HT-29 (cell line): ENCODE measurements at regions not wholly inside any gene's neighbourhood (a gene's known extent, or its start where the extent isn't known, plus 50 kb on each side); places are given as distances from the start of the nearest gene placed in this dataset.
"Not testable (repeated sequence)": the region's sequence is repeated elsewhere in the genome, so short reads cannot be mapped to it uniquely, and the experiment has no call there.

Experiments
- DNase-seq: peaks from one replicate; pipeline ENCODE4 v3.0.0-alpha.2; 2015; ENCODE audit warnings: low spot score

DNA sequence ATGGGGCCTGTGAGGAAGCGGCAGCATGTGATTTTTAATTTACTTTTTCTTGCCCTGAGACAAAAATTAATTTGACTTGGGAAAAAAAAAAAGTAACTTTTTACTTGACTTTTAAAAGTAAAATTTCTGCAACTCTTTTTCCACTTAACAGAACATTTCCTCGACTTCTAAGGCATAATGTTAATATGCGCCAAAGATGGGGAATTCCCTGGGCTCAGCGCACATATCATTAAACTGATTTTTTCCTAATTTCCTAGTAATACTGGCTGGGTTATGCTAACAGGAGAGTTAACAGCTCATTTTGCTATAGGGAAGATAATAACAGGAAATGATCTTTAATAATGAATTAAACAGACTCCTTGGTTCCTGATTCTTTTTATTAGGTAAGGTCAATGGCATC lies 120.6 kb upstream of the CDH5 start:
- DNase-seq = no peak

DNA sequence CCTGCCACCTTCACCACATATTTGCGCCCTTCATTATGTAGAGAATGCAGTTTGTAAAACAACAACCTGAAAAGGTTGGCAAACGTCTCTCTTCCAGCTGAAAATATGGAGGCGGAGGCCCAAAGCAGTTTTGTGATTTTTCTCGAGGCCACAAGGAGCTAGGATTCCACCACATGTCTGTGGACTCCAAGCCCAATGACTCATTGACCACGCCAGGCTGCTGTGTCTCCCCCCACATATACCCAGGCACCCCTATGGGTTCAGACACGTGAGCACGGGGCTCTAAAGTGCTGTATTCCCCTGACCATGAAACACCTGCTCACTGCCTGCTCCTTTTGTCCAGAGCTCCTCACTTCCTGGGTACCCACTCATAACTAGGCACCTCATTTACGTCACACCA lies 121.4 kb upstream of the CDH5 start:
- DNase-seq = no peak

DNA sequence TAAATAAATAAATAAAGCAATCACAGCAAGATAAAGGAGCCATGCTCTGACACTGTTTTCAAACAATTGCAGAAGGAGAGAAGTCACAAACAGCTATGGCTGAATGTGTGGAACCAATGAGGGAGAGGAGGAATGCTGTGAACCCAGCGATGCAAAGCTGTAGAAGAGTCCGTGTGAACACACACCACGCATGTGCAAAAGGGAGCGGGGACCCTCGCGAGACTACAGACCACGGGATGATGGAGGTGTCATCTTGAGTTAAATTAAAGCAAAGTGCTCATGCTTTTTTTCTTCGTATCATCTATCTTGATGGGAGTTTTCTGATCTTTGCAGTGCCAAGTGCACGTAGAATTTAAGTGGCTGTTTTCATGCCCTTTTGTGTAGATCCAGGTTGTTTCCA lies 123.8 kb upstream of the CDH5 start:
- no peak for DNase-seq

DNA sequence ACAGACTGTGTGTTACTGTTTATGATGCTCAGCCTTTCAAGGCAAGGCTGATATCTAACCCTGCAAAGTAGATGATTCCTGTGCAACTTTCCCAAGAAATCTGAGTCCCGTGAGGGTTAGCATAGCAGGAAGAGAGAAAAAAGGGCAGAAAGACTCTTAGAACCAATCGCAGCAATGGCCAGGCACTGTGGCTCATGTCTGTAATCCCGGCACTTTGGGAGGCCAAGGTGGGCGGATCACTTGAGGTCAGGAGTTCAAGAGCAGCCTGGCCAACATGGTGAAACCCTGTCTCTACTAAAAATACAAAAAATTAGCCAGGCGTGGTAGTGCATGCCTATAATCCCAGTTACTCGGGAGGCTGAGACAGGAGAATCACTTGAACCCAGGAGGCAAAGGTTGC lies 124.3 kb upstream of the CDH5 start:
- DNase-seq = not testable (repeated sequence)

DNA sequence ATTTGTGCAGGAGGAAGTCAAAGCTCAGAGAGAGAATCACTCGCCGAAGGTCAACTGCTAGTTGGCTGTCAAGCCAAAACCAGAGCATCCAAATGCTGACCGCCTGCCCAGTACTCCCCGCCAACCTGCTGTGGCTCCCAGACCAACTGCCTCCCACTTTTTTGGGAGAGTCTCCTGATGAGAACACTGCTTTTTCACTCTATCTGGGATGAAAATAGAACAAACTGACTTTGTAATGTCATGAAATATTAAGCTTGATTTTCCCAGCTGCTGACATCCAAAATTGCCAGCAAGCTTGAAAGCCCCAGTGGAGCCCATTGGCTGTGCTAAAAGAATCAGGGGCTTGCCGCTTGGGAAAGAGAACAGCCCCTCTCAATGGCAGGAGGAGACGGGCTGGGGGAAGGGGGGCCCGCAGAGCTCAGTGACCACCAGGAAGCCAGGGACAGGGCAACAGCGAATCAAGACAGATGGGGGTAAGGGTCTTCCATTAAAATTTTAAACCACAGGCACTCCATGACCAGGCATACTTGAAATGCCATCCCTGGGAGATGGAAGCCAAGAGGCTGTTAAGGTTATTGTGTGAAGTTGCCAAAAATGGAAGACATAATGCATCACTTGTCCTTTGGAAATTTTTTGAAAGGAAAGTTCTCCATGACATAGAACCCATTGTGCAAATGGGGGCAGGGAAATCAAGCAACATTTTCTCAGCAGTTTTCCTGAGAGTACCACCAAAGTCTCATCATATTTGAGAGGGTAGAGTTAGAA lies 125.7 kb upstream of the CDH5 start:
- DNase-seq = no peak

DNA sequence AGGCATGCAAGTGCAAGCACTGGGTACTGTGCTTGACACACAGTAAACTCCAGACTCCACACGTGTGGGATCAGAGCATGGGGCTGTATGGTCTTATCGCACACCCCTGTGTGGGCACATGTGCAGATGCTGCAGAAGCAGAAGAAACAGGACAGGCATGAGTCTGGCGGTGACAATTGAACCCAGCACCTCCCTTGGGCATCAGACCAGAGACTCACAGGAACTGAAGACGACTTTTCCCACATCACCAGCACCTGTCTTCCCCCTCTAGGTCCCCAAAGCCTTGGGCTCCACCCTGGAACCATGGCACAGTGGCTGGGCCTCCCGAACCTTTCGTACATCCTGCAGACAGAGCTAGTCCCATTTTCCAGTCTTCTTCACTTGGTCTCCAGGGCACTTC lies 126.4 kb upstream of the CDH5 start:
- DNase-seq = no peak

DNA sequence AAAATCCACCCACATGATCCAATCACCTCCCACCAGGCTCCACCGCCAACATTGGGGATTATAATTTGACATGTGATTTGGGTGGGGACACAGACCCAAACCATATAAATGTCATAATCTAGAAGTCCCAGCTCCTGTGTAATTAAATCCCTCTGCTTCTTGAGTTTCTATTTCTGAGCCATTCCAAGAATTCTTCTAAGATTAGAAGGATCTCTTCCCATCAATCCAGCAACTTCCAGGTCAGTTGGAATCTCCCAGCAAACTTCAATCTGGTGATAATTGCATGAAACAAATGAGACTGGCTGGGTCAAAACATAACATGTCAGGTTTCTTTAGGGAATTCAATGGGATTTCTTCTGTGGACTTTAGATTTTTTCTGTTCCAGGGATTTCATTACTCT lies 127.8 kb upstream of the CDH5 start:
- DNase-seq = no peak

DNA sequence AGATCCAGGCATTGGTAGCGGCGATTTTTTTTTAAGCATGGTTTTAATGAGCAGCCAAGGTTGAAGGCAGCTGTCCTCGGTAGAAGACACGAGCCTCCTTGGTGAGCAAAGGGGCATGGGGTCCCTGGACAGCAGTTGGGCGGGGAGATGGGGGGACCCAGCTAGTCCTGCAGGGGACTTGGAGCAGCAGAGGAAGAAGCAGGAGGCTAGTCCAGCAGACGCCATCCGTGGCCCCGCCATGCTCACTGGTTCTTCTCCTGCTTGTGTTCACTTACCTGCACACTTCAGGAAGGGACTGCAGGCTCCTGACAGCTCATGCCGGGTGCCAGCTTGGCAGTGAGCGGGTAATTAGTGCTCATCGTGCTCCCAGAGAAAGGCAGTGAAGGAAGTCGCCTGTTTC lies 130.2 kb upstream of the CDH5 start:
- no peak for DNase-seq

DNA sequence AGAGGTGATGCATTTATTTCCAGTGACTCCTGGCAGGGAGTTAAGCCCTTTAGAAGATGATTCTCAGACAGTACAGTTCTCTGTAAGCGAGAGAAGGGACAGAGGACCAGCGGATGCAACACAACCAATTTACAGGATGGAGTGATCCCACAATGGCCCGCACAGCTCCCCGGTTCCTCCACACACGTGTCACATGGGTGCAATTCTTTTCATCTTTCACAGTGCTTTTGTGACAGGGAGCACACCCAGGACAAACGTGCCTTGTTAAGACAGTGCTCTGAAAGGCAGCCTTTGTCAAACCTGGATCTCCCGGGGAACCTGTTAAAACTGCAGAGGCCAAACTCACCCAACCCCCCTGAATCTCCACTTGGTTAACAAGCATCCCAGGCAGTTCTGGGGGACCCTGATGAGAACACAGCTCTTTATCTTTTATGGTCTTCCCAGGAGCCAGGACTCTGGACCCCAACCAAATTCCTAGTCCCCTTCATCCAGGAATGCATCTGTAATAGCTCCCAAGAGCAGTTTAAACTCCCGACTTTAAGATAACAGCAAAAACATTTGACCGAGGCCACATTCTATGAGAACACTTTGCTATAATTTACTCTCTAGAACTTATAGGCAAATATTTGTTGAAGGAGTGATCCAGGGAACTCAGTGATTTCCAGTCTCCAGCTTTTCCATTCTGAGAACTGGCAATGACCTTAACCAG lies 134.9 kb upstream of the CDH5 start:
- no peak for DNase-seq

DNA sequence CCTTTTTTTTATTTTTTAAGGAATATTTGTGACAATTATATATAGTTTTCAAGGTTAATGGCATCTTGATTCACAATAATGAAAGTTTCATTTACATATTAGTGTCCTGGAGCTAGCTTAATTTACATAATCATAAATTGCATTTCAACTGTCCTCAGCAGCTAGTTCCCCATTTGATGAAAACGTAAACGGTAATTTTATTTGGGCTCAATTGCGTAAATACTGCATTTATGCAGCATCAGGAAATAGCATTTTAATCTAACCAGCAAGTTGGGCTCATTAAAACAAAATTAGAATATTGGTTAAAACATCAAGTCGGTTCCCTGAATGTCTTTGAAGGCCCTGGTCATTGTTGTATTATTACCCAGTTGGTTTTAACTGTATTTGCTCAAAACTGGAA lies 136.8 kb upstream of the CDH5 start:
- no peak for DNase-seq

DNA sequence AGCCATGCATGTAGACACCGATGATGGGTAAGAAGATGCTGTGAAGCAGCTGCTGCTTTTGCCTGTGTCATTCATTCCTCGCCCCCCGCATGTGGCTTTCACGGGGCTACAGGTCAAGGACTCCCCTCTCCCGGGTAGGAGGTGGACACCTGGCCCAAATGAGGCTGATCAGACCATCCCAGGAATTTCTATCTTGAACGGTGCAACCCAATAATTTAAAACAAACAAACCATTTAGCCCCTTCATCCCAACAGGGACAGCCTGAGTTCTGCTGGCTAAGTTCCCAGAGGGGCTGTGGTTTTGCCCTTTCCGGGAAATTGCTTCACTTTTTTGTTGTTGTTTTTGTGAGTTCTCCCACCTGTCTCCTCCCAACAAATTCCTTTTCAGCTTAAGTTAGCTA lies 137.7 kb upstream of the CDH5 start:
- DNase-seq = no peak

DNA sequence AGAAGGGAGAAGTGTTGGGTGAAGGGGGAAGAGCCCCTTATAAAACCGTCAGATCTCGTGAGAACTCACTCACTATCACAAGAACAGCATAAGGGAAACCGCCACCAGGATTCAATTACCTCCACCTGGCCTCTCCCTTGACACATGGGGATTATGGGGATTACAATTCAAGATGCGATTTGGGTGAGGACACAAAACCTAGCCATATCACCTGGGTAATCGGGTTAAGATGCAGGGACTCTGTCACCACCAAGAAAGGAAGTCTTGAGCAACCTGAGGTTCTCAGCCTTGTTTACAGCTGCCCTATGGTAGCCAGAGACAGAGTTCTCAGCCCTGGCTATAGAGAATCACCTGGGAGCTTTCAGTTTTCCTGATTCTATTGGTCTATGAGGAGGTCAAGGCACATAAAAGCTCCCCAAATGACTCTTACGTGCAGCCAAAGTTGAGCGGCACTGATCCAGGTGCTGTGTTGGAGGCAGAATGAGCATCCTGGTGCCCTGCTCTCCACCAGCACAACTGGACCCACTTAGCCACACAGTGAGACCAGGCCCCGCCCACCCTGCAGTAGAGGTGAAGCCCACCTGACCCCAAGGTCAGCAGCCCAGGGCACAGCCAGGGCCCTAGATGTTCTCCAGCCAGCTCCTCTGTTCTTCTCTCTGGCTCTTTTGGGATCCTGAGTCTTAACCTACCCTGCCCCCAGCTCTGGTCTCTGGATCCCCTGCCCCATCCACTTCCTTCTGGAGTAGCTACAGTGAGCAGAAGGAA lies 138.5 kb upstream of the CDH5 start:
- no peak for DNase-seq

DNA sequence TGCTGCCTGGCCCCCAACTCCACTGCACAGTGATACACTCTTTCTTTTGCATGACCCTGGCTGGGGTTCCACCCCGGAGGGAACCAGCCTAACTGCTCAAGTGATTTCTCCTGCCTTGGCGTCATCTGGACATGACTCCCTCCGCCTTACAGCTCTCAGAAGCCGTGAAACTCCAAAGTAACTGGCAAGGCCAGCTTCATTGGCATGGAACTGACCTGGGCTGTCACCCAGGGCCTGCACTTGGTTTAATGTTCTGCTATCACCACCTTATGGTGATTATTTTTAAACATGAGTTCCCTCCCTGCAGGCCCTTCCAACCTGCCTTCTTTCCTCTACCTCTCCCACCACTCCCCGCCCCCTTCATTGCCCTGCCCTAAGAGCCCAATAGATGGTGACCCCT lies 139.7 kb upstream of the CDH5 start:
- no peak for DNase-seq

DNA sequence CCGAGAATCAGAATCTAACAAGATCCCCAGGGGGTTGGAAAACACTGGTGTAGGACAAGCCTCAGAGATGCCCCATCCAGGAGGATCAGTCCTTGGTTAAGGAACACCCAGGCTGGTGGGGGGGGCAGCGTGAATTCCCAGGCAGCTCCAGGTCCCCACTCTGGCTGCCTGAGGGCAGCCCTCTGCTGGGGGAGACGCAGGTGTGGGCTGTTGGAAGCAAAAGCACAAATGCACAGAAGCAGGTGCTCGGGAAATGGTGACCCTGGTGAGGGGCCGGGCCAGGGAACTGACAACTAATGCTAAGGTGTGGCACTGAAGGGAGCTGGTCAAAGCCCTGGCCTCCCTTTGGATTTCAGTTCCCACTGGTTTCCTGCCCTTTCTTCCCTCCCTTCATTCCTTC lies 140.8 kb upstream of the CDH5 start:
- no peak for DNase-seq

DNA sequence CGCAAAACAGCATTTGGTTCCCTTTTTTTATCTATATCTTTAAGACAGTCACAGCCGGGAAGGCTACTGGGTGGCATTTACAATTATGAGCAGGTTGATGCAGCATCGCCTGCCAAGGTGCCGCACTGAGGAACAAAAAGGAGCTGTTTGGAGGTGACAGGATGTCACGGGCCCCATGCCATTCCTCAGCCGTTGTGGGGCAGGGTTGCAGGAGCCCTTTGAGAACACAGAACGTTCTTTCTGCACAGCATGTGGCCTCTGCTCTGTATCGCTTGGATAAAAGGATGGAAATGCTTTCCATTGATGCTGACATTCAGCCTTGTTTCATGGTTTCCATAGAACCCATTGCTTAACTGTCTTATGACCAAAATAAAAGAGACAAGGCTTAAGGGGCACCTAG lies 141.9 kb upstream of the CDH5 start:
- no peak for DNase-seq

DNA sequence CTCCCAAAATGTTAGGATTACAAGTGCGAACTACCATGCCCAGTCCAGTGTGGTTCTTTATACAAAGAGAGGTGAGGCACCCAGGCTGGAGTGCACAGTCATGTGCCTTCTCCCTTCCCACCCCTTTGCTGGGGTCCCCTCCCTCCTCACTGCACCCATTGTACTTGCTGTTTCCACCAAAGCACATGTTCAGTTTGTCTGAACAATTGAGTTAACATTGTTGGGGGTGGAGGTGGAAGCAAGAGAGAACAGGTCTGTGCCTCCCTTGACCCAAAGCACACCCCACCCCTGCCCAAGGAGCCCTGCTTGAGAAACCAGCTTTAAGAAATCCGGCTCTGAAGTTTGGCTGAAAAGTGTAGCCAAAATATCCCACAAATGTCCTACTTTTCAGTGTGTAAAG lies 142.3 kb upstream of the CDH5 start:
- no peak for DNase-seq

DNA sequence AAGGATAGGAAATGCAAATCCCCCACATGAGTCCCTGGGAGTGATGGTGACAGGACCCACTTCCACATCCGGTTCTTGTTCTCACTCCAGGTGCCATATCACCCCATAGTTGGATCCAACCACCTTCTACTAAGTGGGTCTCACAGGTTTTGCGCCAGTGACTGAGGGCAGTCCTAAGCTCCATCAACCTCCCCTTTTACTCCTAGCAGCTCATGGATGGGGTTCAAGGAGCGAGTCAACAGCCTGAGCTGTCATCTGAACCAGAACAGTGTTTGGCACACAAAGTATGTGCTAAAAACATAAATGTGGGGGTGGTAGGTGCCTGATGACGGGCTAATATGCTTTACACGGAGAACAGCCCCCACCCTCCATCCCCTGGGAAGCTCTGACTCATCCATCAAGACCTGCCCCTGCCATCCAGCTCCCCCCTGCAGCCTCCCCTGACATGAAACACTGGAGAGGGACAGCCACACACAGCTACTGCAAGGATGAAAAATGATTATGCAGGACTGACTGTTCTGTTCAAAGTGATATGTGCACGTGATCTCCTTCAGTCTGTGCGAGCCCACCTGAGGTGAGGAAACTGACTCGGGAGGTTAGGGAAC lies 143.2 kb upstream of the CDH5 start:
- no peak for DNase-seq

DNA sequence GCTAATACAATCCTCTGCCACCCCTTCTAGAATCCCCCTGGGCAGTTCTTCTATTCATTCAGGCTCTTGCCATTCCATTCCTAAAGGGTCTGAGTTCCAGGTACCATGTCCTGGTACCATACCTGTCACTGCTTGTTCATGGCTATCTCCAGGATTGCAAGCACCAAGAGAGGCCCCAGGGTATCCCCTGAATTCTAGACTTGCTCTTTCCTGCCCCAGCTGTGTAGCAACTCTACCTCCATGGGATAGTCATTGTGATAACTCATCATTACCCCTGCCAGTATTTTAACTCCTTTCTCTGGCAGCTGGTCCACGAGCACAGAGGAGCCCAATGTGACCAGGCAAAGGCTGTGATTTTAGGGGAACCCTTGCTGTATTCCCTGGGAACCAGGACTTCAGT lies 143.7 kb upstream of the CDH5 start:
- DNase-seq = no peak

DNA sequence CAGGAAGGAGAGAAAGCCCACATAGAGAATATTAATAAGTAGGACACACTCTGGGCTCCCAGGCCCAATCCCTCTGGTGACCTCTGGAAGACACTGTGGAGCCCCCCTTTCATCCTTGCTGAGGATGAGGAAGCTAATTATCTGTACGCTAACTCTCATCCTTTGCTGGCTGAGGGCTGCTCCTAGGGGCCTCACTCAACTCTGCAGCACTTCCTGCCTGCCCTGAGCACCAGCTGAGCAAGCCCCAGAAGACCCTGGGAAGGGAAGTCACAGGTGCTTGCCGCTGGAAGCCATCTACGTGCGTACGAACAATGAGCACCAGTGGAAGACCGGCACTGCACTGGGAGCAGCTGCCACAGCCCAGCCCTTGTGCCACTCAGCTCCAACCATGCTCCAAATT lies 145.8 kb upstream of the CDH5 start:
- DNase-seq = no peak

DNA sequence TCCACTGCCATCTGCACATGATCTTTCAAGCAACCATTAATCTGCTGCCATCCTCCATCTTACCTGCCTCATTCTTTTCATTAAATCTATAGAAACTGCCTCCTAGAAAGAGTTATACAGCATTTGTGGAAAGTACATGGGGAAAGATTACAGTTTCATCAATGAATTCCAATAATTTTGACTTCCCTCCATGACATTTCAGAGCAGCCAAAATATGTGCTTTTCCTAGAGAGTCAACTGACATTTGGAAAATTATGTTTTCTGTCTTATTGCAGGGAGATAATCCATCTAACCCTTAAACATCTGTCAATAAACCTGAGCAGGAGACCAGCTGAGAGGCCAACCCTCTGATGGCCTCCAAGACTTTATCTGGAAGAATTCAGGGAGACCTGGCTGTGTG lies 147.0 kb upstream of the CDH5 start:
- DNase-seq = no peak

DNA sequence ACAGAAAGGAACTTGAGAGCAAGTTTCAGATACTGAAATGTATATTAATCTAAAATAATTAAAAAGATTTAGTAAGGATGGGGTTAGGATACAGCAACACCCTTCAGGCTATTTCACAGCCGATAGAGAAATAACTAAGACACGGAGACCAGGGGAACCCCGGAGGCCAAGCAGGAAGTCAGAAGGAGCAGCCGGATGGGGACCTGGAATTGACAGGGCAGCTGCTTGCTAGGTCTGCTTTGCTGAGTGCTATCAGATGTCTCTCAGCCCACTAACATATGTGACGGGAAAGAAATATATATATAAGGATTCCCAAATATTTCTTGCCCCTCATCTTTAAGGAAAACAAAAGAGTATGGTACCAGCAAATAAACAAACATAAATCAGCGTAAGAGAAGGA lies 154.1 kb upstream of the CDH5 start:
- no peak for DNase-seq

DNA sequence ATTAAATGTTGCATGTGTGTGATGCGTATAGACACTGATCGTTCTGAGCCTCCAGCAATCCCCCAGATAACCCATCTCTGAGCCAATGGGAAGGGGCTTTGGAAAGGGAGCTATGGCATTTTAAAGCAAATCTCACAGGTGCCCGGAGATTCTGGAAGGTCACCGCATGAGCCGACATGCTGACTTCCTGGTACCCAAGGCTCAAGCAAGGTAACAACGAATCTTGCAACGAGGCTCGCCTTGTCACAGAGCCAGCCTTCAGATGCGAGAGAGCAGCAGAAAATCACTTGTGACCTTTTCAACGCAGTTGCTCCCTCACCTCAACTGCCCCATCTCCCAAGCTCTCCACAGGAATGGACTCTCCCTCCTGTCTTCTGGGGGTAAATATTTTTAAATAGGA lies 154.8 kb upstream of the CDH5 start:
- DNase-seq = no peak

DNA sequence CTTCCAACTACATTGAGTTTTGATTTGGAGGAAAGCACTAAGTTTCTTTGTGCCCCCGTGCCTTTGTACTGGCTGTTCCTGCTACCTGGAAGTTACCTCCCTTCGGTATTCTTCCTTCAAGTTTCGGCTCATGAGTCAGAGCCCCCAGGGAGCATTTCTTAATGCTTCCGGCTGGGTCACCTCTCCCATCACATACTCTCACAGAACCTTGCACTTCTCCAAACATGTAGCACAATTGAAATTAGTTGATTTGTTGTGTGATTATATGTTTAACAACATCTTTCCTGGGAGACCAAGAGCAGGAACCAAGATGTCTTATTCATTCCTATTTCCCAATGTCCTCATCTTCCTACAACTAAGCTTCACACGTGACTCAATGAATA lies 158.6 kb upstream of the CDH5 start:
- DNase-seq = no peak
